ENCODE measurements at regions not wholly inside any gene's neighbourhood (a gene's known extent, or its start where the extent isn't known, plus 50 kb on each side); places are given as distances from the start of the nearest gene placed in this dataset.
"Not testable (repeated sequence)": the region's sequence is repeated elsewhere in the genome, so short reads cannot be mapped to it uniquely, and the experiment has no call there.

DNA sequence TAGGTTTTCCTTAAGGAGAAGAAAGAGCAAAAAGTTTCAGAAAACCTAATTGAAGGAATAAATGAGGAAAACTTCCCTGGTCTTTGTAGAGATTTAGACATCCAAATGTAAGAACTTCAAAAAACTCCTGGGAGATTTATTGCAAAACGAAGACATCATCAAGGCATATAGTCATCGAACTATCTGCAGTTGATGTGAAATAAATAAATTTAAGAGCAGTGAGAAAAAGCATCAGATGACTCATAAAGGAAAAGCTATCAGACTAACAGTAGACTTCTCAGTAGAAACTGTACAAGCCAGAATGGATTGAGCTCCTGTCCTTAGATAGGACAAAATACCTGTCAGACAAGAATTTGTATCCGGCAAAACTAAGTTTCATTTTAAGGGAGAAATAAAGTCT, 569.4 kb upstream of the ADAMTS5 start:
- in situ Hi-C loops (cut with HindIII; ENCODE audit: low sequenced_read_pairs): no loop called here

DNA sequence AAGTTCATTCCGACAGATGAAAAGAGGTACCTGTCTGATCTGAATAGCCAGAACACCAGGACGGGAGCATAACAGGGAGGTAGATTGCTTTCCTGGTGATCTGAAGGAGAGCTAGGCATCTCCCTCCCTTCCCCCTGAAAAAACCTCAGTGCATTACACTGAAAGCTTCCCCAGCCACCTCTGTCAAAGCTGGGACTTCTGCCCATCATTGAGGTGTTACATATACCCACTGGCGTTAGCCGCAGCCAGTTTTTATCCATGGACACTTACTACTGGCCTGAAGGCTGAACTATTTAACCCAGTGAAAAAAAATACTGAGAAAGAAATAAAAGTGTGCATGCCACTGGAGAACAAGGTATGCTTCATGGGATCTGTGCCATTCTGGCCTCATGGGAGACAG, 568.3 kb upstream of the ADAMTS5 start:
- in situ Hi-C loops (cut with HindIII; ENCODE audit: low sequenced_read_pairs): no loop called here

DNA sequence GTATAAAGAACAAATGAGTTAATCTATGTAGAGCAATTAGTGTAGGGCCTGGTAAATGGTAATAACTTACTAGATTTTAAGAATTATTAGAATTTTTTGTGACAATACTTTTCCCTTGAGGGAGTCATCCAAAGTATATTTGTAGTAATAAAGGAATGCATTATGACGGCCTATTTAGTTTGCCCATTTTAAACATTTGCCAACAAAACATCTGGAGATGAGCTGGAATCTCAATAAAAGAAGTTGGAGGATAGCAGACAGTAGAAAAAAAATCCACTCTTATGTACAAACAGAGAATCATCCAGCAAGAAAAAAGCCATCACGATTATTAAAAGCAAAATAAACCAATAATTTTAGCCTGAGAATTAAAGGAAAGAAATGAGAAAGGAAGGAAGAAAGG, 567.3 kb upstream of the ADAMTS5 start:
- in situ Hi-C loops (cut with HindIII; ENCODE audit: low sequenced_read_pairs): no loop called here

DNA sequence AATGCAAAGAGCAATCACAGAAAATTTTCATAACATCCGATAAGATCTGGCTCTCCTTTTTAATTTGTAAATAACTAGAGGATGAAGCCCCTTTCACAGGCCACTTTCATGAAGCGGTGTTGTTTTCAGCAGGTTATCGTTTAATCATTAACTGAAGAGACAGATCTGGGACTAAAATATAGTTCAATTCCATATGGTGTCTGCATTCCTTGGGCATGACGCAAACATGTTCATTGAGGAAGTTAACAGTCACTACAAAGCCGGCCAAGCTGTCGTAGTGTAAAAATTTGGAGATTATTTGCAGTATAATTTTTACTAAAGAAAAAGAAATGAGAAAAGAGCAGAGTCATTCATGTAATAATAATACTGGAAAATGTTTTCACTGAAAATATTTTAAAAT, 565.2 kb upstream of the ADAMTS5 start:
- in situ Hi-C loops (cut with HindIII; ENCODE audit: low sequenced_read_pairs): no loop called here

DNA sequence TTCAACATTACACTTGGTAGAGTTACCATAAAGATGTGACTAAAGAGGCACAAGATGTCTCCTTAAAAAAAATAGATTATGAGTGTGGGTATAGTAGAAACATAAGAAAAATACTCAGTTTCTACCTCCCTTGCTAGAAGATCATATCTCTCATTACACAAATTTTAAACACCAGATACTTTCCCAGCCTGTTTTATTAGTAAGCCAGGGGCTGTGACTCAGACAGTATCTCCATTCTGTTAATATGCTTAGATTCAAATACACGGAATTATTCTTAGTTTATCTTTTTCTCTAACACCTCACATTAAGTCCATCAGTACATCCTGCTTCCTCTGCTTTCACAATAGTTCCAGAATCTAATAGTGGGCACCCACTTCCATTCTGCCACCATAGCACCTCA, 561.8 kb upstream of the ADAMTS5 start:
- in situ Hi-C loops (cut with HindIII; ENCODE audit: low sequenced_read_pairs): no loop called here

DNA sequence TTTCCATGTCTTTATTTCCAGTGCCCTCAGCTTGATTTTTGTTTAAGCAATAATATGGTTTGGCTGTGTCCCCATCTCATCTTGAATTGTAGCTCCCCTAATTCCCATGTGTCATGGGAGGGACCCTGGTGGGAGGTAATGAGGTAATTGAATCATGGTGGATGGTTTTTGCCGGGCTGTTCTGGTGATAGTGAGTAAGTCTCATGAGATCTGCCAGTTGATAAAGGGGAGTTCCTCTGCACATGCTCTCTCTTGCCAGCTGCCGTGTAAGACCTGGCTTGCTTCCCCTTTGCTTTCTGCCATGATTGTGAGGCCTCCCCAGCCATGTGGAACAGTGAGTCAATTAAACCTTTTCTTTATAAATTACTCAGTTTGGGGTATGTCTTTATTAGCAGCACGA, 559.6 kb upstream of the ADAMTS5 start:
- in situ Hi-C loops (cut with HindIII; ENCODE audit: low sequenced_read_pairs): no loop called here

DNA sequence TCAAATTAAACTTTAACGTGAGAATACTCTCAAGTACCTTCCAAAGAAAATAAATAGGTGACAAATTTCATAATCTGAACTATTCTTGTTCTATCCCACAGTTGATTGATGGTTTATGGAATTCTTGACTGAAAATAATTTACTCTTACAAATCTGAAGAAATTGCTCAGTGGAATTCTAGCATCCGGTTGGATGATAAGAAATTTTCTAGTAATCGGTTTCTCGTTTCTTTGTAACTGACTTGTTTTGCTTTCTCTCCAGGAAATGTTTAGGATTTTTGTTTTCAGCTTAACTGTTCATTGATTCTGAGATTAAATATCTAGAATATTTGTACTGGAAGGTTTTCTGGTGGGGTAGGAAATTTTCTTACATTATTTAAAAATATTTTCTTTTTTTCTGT, 558.9 kb upstream of the ADAMTS5 start:
- in situ Hi-C loops (cut with HindIII; ENCODE audit: low sequenced_read_pairs): no loop called here

DNA sequence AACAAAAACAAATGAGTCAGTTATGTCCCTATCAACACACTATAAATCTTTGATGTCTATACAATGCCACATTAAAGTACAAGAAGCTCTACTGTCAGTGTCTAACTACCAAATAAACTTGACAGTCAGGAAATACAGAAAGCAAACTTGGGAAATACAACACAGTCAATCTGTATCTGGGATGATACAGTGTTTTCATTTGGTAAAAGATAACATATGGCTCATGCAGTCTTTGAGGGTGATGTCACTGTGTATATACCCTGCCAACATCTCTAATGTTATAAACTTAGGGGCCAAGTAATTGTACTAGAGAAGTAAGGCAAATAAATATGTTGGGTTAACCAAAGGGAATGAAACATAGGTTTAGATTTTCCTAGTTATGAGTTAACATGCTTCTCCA, 552.5 kb upstream of the ADAMTS5 start:
- in situ Hi-C loops (cut with HindIII; ENCODE audit: low sequenced_read_pairs): no loop called here

DNA sequence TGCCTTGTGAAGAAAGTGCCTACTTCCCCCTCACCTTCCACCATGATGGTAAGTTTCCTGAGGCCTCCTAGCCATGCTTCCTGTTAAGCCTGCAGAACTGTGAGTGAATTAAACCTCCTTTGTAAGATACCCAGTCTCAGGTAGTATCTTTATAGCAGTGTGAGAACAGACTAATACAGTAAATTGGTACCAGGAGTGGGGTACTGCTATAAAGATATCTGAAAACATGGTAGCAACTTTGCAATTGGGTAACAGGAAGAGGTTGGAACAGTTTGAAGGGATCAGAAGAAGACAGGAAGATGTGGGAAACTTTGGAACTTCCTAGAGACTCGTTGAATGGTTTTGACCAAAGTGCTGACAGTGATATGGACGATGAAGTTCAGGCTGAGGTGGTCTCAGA, 550.3 kb upstream of the ADAMTS5 start:
- in situ Hi-C loops (cut with HindIII; ENCODE audit: low sequenced_read_pairs): not testable (repeated sequence)

DNA sequence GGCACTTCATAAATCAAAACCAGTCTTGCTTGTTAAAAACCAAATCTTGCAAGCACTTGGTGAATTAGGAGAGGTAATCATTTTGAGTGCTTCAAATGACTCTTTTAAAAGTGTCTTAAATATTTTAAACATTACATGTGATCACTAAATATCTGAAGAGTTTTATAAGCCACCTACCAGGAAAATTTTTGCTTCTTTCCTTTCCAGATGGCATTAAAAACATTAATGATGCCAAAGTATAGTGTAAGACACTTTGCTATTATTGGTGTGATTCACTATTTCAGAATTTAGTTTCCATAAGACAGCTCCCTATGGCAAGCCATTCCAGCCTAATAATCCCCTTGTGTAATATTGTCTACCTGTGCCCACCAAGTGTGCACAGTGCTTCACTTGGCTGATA, 548.8 kb upstream of the ADAMTS5 start:
- in situ Hi-C loops (cut with HindIII; ENCODE audit: low sequenced_read_pairs): no loop called here

DNA sequence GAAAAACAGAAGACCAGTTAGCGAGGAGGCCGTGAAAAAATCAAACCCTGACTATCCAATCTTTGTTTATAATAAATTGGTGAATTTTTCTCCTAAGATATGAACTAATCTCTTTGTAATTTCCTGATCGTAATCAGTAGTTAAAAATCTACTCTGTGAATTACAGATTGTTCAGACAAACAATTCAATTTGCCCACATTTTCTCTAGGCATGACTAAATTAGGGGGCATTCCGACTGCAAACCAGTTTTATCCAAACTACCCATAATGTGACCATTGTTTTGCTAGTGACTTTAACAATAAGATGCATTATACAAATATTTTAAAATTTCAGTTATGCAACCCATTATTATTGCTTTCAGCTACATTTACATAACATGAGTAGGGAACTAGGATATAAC, 546.9 kb upstream of the ADAMTS5 start:
- in situ Hi-C loops (cut with HindIII; ENCODE audit: low sequenced_read_pairs): no loop called here

DNA sequence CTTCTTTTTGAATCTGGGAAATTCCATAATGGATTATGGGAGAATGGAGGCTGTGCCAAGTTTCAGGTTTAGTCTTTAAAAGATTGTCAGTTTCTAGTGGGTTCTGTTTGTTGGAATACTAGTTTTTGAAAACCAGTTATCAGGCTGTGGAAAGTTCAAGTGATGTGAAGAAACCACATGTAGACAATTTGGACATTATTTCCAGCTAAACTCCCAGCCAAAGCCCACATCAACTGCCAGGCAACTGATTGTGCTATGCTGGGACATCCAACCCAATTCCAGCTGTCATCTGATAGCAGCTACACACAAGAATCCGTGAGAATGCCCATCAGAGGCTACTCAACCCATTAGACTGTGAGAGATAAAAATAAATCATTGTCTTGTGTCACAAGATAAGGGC, 546.1 kb upstream of the ADAMTS5 start:
- in situ Hi-C loops (cut with HindIII; ENCODE audit: low sequenced_read_pairs): no loop called here

DNA sequence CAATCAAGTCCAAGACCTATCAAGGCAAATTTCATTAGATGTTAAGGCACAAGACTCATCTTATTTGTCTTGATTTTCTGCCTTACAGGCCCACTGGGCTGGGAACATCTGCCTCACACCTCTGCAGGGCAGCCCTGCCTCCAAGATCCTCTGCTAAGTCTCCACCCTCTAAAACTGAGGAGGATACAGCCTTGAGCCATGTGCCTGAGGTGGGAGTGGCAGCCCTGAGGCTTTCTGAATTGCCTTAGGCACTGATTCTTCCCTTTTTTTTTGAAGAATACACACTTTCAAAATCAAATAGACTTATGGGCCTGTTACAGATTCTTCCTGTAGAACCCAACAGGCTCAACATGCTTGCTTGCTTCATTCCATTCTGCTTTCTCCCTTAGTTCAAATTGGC, 544.3 kb upstream of the ADAMTS5 start:
- in situ Hi-C loops (cut with HindIII; ENCODE audit: low sequenced_read_pairs): no loop called here

DNA sequence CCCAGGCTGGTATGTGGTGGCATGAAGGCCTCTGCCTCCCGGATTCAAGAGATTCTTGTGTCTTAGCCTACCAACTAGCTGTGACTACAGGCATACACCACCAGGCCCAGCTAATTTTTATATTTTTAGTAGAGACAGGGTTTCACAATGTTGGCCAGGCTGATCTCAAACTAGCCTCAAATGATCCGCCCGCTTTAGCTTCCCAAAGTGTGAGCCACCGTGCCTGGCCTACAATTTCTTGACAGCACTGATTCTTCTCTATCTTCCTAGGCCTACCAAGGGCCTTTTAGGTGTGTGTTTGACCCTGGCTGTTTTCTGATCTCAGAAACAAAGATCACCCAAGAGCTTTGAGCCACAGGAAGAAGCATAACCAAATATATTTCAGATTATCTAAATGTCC, 540.8 kb upstream of the ADAMTS5 start:
- in situ Hi-C loops (cut with HindIII; ENCODE audit: low sequenced_read_pairs): no loop called here

DNA sequence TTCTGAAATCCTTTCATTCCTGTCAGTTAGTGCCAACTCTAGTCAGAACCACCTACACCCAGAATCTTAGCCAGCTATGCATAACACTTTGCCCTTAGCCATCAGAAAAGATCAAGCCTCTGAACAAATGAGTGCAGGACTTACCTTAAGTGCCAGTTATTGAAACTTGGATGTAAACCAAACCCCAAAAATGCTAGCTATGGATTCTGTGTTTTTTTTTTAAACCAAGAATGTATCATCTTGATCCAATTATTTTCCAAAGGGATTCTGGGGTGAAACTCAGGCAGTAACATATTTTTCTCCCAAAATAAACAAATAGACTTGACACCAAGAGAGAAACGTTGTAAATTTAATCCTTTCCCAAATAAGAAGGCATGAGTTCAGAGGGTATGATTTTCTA, 538.6 kb upstream of the ADAMTS5 start:
- in situ Hi-C loops (cut with HindIII; ENCODE audit: low sequenced_read_pairs): no loop called here

DNA sequence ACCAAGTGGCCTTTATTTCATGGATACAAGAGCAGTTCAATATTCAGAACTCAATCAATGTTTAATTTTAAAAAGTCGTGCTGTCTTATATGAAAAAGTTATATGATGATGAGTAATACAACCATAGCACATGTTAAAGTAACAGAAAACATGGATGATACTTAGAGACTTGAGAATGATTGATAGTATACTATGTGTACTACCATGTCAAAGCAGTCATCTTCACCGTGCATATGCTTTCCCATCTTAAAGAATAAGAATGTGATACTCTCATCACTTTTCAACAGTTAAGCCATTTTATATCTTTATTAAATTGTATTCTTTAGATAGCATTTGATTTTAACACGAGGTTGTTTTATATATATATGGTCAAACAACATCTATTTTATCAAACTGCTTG, 535.9 kb upstream of the ADAMTS5 start:
- in situ Hi-C loops (cut with HindIII; ENCODE audit: low sequenced_read_pairs): no loop called here

DNA sequence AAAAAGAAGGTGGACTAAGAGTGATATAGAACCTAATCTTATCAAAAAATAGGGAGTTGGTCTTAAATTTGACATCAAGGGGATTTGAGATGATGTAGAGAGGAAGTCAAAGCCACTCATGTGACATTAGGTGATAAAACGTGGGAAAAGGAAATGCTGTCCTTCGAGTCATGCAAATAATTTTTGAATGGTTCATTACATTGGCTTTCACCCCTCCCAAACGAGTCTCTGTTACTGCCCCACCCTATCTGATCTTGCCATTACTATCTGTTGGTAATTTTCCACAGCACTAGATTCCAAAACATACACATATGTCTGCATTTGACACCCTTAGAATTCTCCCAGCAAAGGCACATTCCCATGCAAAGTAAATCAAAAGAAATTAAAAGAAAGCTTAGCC, 531.1 kb upstream of the ADAMTS5 start:
- in situ Hi-C loops (cut with HindIII; ENCODE audit: low sequenced_read_pairs): no loop called here

DNA sequence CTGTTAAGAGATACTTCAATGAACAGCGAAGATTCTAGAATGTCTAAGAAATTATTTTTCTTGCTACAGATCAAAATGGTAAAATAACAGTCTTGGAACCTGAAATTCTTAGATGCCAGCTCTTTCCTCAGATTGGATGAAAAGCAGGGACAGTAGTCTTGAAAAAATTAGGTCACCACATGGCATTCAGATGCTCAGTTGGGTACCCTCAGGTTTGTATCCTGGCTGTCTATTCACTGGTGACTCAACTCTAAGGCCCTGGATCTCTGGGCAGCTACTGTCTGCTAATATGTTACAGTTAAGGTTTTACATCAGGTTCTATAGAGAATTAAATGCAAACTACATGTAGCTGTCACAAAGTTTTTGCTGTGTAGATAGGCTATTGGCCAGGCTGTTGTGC, 528.9 kb upstream of the ADAMTS5 start:
- in situ Hi-C loops (cut with HindIII; ENCODE audit: low sequenced_read_pairs): no loop called here

DNA sequence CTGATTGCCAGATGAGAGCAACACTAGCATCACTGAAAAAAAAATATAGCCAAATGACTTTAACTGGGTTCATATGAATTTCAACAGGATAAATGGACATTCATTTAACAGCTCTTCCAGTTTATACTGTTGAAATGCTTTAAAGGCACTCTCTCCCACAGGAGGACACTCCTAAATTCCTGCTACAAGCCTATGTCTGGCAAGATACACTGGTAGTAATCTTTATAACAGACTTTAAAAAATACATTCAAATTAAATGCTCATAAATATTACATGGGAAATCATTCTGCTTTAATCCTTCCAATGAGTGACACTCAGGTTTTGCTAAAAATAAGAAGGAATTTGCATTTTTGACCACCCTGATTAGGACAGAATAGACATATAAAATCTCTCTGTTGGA, 526.7 kb upstream of the ADAMTS5 start:
- in situ Hi-C loops (cut with HindIII; ENCODE audit: low sequenced_read_pairs): no loop called here

DNA sequence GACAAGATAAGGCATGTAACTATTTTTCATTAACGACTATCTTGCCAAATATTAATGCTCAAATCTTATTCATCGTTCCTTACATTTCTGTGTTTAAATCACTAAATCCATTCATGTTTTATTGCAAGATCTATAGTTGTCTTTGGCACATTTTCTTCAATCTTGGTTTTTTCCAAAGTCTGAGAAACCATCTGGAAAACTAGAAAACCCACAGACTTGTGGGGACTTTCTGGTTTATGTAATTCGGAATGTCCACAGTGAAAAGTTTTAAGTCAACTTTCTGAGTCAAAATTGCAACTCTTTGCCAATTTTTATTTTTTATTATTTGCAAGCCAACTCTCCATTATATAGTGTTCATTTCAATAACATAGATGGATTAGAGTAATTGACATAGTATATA, 520.8 kb upstream of the ADAMTS5 start:
- in situ Hi-C loops (cut with HindIII; ENCODE audit: low sequenced_read_pairs): no loop called here

DNA sequence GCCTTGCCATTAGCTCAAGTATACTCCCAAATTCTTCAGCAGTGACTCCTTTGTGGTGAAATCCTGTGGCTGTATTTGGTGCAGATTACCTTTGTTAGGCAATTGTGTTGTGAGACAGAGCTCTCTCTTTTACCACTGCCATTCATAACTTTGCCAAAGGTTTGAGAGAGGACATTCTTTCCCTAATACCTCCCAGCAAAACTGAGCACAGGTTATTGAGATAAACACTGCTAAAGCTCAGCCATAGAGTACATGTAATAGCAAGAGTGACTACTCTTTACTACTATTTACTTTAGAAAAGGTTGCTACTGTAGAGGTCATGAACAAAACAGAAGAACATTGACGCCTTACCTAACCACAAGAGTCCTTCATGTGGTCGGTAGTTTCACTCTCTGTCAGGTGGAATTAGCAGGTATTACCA, 514.0 kb upstream of the ADAMTS5 start:
- in situ Hi-C loops (cut with HindIII; ENCODE audit: low sequenced_read_pairs): no loop called here

DNA sequence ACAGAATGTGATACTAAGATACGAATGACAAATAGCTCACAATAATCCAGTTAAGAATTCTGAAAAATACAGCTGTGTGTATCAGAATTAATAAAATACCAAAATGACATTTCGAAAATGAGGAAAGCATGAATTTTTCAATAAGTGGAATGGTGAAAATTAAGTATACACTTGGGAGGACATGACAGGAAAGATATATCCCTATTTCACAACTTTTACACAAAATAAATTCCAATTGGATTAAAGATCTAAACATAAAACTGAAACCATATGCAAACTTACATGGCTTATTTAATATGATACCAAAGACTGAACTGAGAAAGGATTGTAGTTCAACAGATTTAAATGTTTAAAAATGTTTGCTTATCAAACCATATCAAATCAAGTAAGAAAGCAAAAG, 510.4 kb upstream of the ADAMTS5 start:
- in situ Hi-C loops (cut with HindIII; ENCODE audit: low sequenced_read_pairs): no loop called here

DNA sequence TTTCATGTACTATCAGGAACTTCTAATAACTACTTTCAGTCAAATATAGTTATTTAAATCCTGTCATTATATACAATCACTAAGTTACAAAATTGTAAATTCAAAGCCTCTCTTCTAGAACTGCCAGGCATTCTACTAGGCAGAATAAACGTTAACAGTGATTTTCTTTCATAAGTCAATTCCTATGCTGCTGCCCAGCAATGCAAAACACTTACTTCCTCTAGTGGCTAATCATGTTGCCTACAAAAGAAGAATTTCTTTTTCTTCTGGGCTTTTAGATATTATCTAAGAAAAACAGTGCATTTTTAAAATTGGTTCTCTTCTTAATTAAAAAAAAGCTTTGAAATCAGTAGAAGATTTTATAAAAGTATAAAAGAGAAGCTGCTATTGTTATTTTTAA, 509.8 kb upstream of the ADAMTS5 start:
- in situ Hi-C loops (cut with HindIII; ENCODE audit: low sequenced_read_pairs): no loop called here

DNA sequence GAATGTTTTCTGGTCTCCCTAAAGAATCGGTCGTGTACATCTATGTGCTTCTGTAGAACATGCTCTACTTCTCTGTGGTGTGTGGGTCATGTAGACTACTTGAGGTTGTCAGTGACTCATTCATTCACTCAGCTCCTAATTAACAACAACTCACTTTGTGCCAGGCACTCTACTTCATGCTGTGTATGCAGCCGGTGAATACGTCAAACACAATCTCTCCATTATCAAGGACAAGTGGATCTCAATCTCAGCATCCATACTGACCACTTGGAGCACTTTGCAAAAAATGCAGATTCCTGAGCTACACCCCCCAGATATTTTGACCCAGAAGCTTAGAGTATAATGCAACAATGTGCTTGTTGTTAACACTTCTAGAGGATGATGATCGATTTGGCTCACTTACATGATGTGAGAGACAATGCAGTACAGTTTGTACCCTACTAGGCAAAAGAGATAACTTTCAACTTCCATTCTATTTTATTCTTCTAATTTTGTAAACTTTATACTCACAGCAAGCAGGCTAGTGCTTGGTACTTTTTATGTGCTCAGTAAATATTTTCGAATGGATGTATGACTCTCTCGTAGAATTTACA, 508.6 kb upstream of the ADAMTS5 start:
- in situ Hi-C loops (cut with HindIII; ENCODE audit: low sequenced_read_pairs): no loop called here

Measured in DLD1 (cell line).